Kidney epithelial cell (primary cell): ENCODE measurements at regions not wholly inside any gene's neighbourhood (a gene's known extent, or its start where the extent isn't known, plus 50 kb on each side); places are given as distances from the start of the nearest gene placed in this dataset.

ENCODE experiments used
- DNase-seq: peaks from one replicate; pipeline ENCODE4 v3.0.0-alpha.2; 2010; ENCODE audit warnings: low read depth
- H3K27me3 ChIP-seq: 2 replicates; pipeline ENCODE4 v1.6.0; 2011; ENCODE audit warnings: low read length; ENCODE audit not compliant: control insufficient read depth, insufficient read depth
- H3K36me3 ChIP-seq: 2 replicates; pipeline ENCODE4 v1.5.1; 2011; ENCODE audit warnings: low read length; ENCODE audit not compliant: control insufficient read depth, insufficient read depth
- H3K4me3 ChIP-seq: 2 replicates; pipeline ENCODE4 v1.5.1; 2011; ENCODE audit warnings: low read depth, mild to moderate bottlenecking, control low read depth, low read length
- CTCF ChIP-seq: IDR thresholded peaks from 2 replicates; pipeline ENCODE4 v1.5.1; 2011; ENCODE audit warnings: mild to moderate bottlenecking, moderate library complexity, low read length, control low read depth, inconsistent platforms; ENCODE audit not compliant: insufficient read depth, poor library complexity, severe bottlenecking

GRCh38 chr7:3134745-3135144 is 91.1 kb upstream of the CARD11 start:
- no peak for DNase-seq

GRCh38 chr7:3135626-3136025 is 92.0 kb upstream of the CARD11 start:
- H3K27me3 ChIP-seq, result peaks cover 4% of the 10 kb centered on the region
- H3K4me3 ChIP-seq, result no peak overlapping the region
- H3K36me3 ChIP-seq, result no peaks in the 10 kb centered on the region
- TF ChIP-seq CTCF, result no peak
- DNase-seq, result no peak

More at GRCh38 chr7:3134745-3135144, 91.1 kb upstream of the CARD11 start:
- peaks cover 1% of the 10 kb centered on the region for H3K27me3 ChIP-seq
- no peak for TF ChIP-seq CTCF
- no peaks in the 10 kb centered on the region for H3K36me3 ChIP-seq
- no peak overlapping the region for H3K4me3 ChIP-seq

GRCh38 chr7:3138206-3138605 is 94.5 kb upstream of the CARD11 start:
- H3K27me3 ChIP-seq, result peaks cover 4% of the 10 kb centered on the region
- H3K4me3 ChIP-seq, result no peak overlapping the region
- H3K36me3 ChIP-seq, result no peaks in the 10 kb centered on the region
- no peak for TF ChIP-seq CTCF
- no peak for DNase-seq

GRCh38 chr7:3138997-3139396 is 95.3 kb upstream of the CARD11 start:
- Histone ChIP-seq H3K27me3 (peaks cover 4% of the 10 kb centered on the region), H3K36me3 (no peaks in the 10 kb centered on the region), H3K4me3 (no peak overlapping the region)
- no peak for TF ChIP-seq CTCF
- no peak for DNase-seq

GRCh38 chr7:3140834-3141233 is 97.2 kb upstream of the CARD11 start:
- DNase-seq, result no peak
- peaks cover 6% of the 10 kb centered on the region for H3K27me3 ChIP-seq
- TF ChIP-seq CTCF, result no peak
- no peak overlapping the region for H3K4me3 ChIP-seq
- H3K36me3 ChIP-seq, result no peaks in the 10 kb centered on the region

GRCh38 chr7:3141326-3141725 is 97.7 kb upstream of the CARD11 start:
- TF ChIP-seq CTCF, result no peak
- Histone ChIP-seq H3K4me3 (no peak overlapping the region), H3K27me3 (peaks cover 6% of the 10 kb centered on the region), H3K36me3 (no peaks in the 10 kb centered on the region)
- DNase-seq, result no peak
